NCI-H345 (cell line): ENCODE measurements at regions not wholly inside any gene's neighbourhood (a gene's known extent, or its start where the extent isn't known, plus 50 kb on each side); places are given as distances from the start of the nearest gene placed in this dataset.

Experiments
- DNase-seq: peaks from one replicate; lab custom pipeline; 2025; lab: John Stamatoyannopoulos, UW

- DNase-seq = no peak
Measured at GRCh38 chr1:170271430-170272161, 125.8 kb downstream of the NTMT2 start.

GRCh38 chr1:170273291-170274130 lies 127.8 kb downstream of the NTMT2 start:
- no peak for DNase-seq

DNA sequence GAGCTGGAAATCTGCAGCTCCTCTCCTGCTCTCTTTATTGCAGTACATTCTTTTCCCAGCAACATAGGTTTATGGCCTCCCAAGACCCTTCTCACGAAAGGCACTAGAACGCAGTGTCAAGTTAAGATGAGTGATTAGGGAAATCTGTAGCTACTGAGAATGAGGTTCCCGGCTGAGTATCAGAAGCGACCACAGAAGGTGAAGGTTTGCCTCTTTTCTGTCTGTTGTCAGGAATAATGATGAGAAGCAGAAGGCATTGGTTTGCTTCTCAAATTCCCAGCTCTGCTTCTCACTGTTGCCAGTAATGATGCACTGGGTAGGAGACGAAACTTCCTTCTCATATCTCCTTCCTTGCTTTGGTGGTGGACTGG lies 128.4 kb downstream of the NTMT2 start:
- no peak for DNase-seq

DNA sequence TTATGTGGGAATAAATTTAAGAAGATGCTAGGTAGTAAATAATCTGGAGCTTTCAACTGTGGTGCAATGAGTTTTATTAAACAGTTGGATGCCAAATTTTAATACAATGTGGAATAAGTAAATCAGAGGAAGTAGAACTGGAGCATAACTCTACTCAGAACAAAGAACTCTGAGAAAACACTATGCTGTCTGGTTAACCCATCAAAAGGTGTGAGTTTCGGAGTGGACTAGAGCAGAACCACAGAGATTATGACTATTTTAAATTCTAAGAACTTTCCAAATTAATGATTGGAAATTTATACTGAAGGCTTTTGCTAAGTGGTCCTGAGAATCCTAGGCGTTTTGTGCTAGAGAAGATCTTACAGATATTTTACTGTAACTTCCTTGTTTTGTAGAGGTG lies 132.2 kb downstream of the NTMT2 start:
- no peak for DNase-seq

DNA sequence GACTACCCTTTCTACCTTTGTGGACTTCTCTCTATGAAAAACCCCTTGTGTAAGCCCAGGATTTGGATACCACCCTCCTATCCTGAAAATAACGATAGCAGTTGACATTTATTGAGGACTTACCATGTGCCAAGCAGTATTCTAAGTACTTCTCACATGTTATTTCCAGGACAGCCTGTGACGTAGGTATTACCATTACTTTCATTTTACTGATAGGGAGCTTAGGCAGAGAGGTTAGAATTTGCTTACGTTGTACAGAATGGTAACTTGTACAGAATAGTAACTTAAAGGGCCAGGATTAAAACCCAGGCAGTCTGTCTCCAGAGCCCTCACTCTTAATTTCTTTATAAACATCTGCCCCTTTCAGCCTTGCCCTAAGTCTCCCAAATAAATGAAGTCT lies 138.3 kb downstream of the NTMT2 start:
- DNase-seq = no peak

DNA sequence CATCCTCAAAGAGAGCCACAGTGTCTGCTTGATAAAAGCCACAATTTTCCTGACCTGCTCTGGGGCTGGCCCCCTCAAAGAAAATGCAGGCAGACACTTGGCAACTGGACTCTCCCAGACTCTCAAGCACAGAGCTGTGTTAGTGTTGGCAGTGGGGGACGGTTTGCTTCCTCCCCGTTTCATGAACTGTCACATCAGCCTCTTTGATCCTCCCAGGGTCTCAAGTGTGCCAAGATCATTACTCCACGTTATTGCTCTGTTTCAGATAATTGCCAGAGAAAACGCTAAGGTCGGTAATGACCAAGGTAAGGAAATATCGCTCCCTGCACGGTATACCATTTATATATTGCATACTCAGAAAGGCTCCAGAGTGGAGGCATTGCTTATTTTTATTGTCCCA lies 138.8 kb downstream of the NTMT2 start:
- DNase-seq = no peak

- peak; percentile 53 for DNase-seq
Measured at GRCh38 chr1:170284951-170285350, 139.2 kb downstream of the NTMT2 start.

DNA sequence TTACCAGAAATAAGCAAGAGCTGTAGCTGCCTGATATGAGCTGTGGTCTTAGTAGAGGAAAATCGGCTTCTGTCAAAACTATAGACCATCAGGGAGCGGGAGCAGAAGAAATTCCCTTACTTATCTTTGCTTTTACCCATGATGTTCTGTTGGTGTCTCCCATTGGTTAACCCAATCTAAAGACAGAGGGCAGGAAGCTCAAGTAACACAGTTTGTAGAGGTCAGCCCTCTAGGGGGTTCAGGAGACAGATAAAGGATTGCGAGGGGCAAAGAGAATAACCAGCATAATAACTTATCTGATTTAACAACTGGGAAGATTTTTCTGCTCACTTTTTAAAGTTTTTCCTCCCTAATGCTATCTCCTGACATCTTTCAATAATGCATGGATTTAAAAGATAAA lies 142.4 kb downstream of the NTMT2 start:
- no peak for DNase-seq

DNA sequence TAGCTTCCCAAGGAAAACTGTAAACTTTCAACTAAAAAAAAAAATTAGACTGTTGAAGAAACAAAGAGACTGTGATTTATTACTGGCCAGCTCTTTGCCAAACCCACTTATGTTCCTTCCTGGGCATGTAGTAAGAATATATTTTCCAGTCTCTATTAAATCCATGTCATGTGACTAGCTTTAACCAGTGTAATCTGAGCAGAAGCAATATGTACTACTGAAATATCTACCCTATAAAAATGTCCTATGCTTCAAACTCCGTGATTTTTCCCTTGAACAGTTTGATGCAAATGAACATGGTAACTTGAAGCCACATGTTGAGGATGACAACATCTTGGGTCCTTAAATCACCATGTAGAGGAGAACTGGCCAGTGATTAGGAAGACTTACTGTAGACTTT lies 144.5 kb downstream of the NTMT2 start:
- no peak for DNase-seq

DNA sequence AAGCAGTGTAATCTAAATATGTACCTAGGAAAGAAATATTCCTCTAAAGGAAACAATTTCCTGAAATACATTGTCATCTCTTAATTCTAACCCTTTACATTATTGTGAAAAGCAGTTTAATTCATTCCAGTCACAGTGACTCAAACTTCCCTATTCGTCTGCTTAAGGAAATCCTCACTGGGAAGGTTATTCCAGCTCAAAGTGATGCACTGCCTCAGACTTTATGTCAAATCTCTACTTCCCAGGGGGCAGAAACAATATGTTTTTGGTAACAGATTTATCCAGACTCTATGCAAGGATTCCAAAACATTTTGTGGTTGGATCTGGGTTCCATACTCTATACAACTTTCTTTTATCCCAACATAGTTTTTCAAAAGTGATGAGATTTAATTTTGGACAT lies 145.2 kb downstream of the NTMT2 start:
- DNase-seq = no peak

GRCh38 chr1:170291516-170291915 lies 145.8 kb downstream of the NTMT2 start:
- DNase-seq = no peak

DNA sequence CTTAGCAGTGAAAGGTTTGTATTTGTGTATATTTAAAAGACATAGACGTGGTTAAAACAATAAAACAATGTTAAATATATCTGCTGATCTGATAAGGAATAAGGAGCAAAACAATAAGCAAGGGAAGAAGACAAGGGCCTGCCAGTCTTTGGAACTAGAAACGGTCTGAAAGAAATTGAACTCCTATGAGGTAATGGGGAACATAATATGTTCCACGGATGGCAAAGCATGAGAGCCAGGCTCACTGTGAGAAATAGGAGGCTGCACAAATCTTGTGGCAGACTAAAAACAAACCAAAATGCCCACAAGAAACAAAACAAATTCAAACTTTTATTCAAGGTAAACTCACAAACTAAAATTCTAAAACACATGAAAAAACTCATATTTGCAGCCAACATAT lies 150.5 kb downstream of the NTMT2 start:
- DNase-seq = no peak

DNA sequence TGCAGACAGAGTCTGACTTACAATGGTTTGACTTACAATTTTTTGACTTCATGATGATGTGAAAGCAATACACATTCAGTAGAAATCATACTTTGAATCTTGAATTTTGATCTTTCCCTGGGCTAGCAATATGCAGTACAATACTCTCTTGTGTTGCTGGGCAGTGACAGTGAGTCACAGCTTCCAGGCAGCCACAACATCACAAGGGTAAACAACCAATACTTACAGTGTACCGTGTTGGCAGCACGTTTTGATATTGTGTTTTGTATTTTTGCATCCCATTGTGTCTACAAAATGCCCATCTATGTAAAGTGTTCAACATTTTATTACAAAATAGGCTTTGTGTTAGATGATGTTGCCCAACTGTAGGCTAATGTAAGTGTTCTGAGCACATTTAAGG lies 150.9 kb downstream of the NTMT2 start:
- DNase-seq = no peak

GRCh38 chr1:170301596-170301995 lies 155.8 kb downstream of the NTMT2 start:
- DNase-seq = no peak

GRCh38 chr1:170303034-170303433 lies 157.3 kb downstream of the NTMT2 start:
- DNase-seq = no peak

DNA sequence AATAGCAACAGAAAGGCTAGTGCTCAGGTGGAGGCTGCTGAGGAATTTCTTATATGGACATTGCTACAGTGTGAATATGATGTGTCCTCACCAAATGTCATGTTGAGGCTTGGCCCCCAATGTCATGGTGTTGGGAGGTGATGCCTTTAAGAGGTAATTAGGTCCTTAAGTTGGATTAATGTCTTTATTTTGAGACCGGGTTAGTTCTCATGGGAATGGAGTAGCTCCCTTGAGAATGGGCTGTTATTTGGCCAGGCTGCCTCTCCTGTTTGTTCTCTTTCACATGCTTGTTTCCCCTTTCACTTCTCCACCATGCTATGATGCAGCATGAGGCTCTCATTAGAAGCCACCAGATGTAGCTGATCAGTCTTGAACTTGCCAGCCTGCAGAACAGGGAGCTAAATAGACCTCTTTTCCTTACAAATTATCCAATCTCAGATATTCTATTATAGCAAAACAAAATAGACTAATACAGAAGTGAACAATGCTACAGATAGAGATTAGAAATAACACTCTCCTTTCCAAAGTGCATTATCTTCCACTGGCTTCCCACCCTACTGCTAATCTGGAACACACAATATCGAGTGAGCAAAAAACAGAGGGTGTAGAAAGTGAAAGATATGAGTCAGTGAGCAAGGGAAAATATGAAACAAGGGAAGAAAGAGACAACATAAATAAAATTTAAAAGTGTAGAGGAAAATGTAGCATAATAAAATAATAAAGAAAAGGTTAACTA lies 160.2 kb downstream of the NTMT2 start:
- no peak for DNase-seq

GRCh38 chr1:170306513-170306910 lies 160.8 kb downstream of the NTMT2 start:
- no peak for DNase-seq

DNA sequence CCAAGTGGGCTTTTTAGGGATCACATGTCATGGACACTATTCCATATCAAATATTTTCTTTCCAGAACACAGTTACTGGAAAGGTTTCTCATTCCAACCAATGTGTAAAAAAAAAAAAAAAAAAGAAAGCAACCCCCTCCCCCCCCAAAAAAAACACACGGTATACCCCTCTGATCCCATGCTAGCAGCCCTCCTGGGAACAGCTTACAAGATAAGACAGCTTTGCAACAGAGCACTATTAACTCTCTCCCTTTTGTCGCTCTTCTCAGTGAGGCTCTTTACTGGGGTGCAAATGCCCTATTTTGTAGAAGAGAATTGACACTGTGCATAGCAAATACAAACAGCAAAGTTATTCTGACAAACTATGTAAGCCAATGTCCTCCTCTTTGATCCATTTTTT lies 161.2 kb downstream of the NTMT2 start:
- DNase-seq = no peak

DNA sequence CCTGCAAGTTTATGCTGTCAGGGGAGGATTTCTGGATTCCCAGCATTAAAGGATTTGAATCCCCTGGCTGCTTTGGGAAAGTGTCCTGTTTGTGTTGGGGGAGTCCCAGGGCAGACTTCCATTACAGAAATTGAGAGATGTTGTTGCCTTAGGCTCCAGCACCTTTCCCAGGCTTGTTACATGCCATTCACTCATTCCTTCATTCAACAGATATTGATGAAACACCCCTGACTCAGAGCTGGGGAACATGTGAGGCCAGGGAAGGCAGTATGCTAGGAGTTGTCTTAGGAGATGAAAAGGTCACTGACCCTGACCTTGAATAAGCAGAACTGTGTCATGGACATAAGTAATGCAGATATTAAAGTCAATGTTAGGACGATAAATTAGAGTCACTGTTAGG lies 161.7 kb downstream of the NTMT2 start:
- no peak for DNase-seq

DNA sequence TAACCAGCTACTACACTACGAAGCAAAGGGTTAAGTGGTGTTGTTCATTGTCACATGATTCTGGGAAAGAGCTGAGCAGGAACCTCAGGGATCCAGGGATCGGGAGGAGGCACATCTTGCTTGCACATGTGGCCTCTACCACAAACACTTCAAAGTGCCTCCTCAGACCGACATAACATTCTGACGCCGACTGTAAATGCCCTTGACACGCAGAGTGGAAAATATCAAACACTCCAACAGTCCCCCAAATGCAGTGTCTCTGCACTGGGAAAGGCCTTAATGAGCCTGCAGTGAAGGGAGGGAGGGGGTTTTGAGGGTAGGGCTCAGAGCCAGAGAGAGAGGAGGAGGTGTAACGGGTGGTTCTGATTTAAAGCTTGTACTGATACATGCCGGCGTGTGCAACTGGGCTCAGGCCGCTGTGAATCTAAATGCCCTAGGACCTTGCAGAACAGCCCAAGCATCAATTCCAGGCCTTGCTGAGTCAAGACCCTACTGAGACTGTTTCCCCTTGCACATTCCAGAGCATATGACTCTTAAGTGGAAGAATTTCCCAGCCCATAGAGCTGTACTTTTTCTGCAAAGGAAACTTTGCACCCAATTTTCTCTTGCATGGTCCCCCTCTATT lies 163.7 kb downstream of the NTMT2 start:
- no peak for DNase-seq

GRCh38 chr1:170310014-170310405 lies 164.3 kb downstream of the NTMT2 start:
- DNase-seq = no peak

- DNase-seq = no peak
Measured at GRCh38 chr1:170310951-170311350, 165.2 kb downstream of the NTMT2 start.

- no peak for DNase-seq
Measured at GRCh38 chr1:170313306-170313705, 167.5 kb downstream of the NTMT2 start.
